Thoracic aorta (tissue), 2 donors: ENCODE measurements at regions not wholly inside any gene's neighbourhood (a gene's known extent, or its start where the extent isn't known, plus 50 kb on each side); places are given as distances from the start of the nearest gene placed in this dataset.

ENCODE experiments used
- ATAC-seq: fragments of 150-250 bp; one replicate; pipeline ENCODE4 v1.8.0; 2017; ENCODE audit warnings: low read depth; ENCODE audit not compliant: insufficient number of reproducible peaks, low FRiP score
- DNase-seq: peaks from one replicate; pipeline ENCODE4 v3.0.0-alpha.2; 2020; ENCODE audit warnings: low spot score
- H3K27ac ChIP-seq, 2 donors: fragments of 200-600 bp; sonication (generic); 1 replicate in 1 of 2; 2 replicates in 1 of 2; pipeline ENCODE4 v1.5.1; 2016; ENCODE audit warnings: mild to moderate bottlenecking in 2 of 2, moderate library complexity in 2 of 2
- H3K27me3 ChIP-seq: fragments of 200-600 bp; sonication (generic); replicated peaks from 2 replicates; pipeline ENCODE4 v1.6.0; 2016; ENCODE audit warnings: mild to moderate bottlenecking; ENCODE audit not compliant: insufficient read depth
- H3K36me3 ChIP-seq: fragments of 200-600 bp; sonication (generic); one replicate; pipeline ENCODE4 v1.5.1; 2016
- H3K4me1 ChIP-seq, 2 donors: fragments of 200-600 bp; sonication (generic); 1 replicate in 1 of 2; 2 replicates in 1 of 2; pipeline versions ENCODE4 v1.5.1 to v1.6.0; 2016; ENCODE audit warnings: low read depth in 2 of 2, mild to moderate bottlenecking in 1 of 2; ENCODE audit not compliant: control insufficient read depth in 1 of 2
- H3K4me3 ChIP-seq: fragments of 200-600 bp; sonication (generic); 2 replicates; pipeline ENCODE4 v1.5.1; 2016; ENCODE audit warnings: mild to moderate bottlenecking
- H3K9me3 ChIP-seq: fragments of 200-600 bp; sonication (generic); 2 replicates; pipeline ENCODE4 v1.5.1; 2016
- TF ChIP-seq, protein P1 (sequence below): fragments of 200-600 bp; sonication (generic); IDR thresholded peaks from one replicate; pipeline ENCODE4 v1.5.1; 2019; ENCODE audit warnings: antibody characterized with exemption

DNA sequence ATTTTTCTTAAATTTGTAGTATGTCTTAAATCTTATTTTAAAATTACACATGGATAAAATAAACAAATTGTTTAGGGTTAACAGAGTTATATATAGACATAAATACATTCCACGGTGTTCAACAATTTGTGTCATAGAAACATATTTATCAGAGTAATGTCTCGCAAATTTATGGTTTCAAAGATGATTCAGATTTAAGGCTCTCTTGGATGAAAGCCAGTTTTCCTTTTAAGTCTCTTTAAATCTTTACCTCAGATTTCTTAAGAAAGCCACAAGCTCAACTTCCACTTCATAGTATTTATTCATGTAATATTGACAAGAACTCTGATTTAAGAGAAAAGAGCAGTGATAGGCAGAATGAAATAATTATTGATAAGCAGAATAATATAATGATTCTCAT is 1254.8 kb upstream of the ADGRL3 start:
- no peaks in the 10 kb centered on the region for H3K9me3 ChIP-seq
- no peaks in the 10 kb centered on the region for H3K36me3 ChIP-seq
- DNase-seq = no peak
- no peak overlapping the region for H3K4me3 ChIP-seq
- ATAC-seq = no peak
- H3K27ac ChIP-seq = no peak overlapping the region
- no peaks in the 10 kb centered on the region for H3K4me1 ChIP-seq
- TF ChIP-seq, protein P1, sequence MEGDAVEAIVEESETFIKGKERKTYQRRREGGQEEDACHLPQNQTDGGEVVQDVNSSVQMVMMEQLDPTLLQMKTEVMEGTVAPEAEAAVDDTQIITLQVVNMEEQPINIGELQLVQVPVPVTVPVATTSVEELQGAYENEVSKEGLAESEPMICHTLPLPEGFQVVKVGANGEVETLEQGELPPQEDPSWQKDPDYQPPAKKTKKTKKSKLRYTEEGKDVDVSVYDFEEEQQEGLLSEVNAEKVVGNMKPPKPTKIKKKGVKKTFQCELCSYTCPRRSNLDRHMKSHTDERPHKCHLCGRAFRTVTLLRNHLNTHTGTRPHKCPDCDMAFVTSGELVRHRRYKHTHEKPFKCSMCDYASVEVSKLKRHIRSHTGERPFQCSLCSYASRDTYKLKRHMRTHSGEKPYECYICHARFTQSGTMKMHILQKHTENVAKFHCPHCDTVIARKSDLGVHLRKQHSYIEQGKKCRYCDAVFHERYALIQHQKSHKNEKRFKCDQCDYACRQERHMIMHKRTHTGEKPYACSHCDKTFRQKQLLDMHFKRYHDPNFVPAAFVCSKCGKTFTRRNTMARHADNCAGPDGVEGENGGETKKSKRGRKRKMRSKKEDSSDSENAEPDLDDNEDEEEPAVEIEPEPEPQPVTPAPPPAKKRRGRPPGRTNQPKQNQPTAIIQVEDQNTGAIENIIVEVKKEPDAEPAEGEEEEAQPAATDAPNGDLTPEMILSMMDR = no peak
- no peaks in the 10 kb centered on the region for H3K27me3 ChIP-seq

DNA sequence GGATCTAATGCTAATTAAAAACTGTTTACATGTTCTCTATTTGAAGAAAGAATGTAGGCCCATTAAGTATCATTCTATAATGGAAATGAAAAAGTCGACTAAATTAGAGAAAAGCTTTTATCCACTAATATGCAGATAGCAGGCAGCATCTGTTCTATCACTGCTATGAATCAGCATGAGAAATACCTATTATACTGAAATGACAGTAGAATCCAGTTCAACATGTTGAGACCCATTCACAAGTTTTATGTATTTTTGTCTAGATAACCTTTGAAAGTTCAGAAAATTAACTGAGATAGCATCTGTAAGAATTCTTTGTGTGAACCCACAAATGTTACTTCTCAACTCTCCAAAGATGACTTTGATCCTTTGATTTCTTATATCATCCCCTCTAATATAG is 1254.4 kb upstream of the ADGRL3 start:
- ATAC-seq (no peak), DNase-seq (no peak)
- Histone ChIP-seq H3K4me3 (no peak overlapping the region), H3K27ac (no peak overlapping the region), H3K27me3 (no peaks in the 10 kb centered on the region), H3K36me3 (no peaks in the 10 kb centered on the region), H3K4me1 (no peaks in the 10 kb centered on the region), H3K9me3 (no peaks in the 10 kb centered on the region)
- TF ChIP-seq, protein P1 = no peak

DNA sequence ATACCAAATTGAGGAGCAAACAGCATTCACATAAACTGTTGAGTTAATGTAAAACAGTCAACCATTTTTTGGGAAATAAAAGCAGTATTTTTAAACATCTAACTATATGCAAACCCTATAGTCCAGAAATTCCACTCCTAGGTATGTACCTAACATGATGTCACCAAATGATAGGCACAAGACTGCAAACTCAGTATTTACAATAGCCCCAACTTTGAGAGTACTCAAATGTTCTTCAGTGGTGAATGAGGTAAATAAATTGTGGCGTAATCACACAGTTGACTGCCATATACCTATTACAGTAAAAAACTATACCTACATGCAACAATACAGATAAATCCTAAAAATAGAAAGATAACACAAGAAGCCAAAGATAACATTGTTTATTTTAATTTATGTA is 1243.8 kb upstream of the ADGRL3 start:
- no peak overlapping the region for H3K27ac ChIP-seq
- no peaks in the 10 kb centered on the region for H3K9me3 ChIP-seq
- H3K27me3 ChIP-seq = no peaks in the 10 kb centered on the region
- H3K4me1 ChIP-seq = no peaks in the 10 kb centered on the region
- no peak overlapping the region for H3K4me3 ChIP-seq
- no peaks in the 10 kb centered on the region for H3K36me3 ChIP-seq
- ATAC-seq (no peak), DNase-seq (no peak)
- TF ChIP-seq, protein P1 = no peak

DNA sequence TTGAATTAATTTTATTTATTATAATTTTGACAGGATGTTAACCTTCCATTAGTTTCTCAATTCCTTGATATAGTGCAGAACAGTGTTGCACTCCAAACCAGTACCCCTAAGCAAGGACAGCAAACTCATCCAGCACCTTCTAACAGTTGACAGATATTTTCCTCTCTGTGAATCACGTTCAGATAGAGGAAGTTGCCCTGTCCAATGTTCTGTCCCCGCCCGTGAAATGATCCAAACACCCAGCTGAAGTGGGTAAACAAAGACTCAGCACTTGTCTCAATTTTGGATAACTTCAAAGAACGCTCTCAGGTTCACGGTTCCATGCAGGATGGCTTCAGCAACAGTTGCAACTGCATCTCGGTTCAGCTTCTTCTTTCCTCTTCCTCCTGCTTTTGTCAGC is 1240.0 kb upstream of the ADGRL3 start:
- no peaks in the 10 kb centered on the region for H3K9me3 ChIP-seq
- no peaks in the 10 kb centered on the region for H3K36me3 ChIP-seq
- no peak overlapping the region for H3K27ac ChIP-seq
- no peak for DNase-seq
- no peak for ATAC-seq
- H3K27me3 ChIP-seq = no peaks in the 10 kb centered on the region
- H3K4me1 ChIP-seq = no peaks in the 10 kb centered on the region
- TF ChIP-seq, protein P1 = no peak
- H3K4me3 ChIP-seq = no peak overlapping the region

DNA sequence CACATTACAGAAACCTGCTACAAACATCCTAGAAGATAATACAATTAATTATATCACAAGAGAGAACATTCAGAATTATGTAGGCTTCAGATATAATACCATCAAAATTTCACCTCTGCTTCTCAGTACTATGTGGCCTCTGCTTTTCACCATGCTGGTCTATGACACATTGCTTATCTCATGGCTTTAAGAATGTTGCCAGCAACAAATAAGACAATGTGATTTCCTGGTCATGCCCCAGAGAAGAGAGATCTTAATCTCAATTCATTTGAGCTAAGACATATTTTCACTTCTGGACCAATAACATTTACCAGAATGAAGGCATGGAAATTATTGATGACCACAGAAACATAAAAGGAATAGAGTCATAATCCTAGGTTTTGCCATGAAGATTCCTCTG is 1233.4 kb upstream of the ADGRL3 start:
- no peaks in the 10 kb centered on the region for H3K36me3 ChIP-seq
- ATAC-seq (no peak), DNase-seq (no peak)
- no peaks in the 10 kb centered on the region for H3K9me3 ChIP-seq
- H3K4me1 ChIP-seq = no peaks in the 10 kb centered on the region
- TF ChIP-seq, protein P1 = no peak
- H3K27me3 ChIP-seq = no peaks in the 10 kb centered on the region
- H3K27ac ChIP-seq = no peak overlapping the region
- no peak overlapping the region for H3K4me3 ChIP-seq
